ENCODE measurements at regions not wholly inside any gene's neighbourhood (a gene's known extent, or its start where the extent isn't known, plus 50 kb on each side); places are given as distances from the start of the nearest gene placed in this dataset.
"Not testable (repeated sequence)": the region's sequence is repeated elsewhere in the genome, so short reads cannot be mapped to it uniquely, and the experiment has no call there.

DNA sequence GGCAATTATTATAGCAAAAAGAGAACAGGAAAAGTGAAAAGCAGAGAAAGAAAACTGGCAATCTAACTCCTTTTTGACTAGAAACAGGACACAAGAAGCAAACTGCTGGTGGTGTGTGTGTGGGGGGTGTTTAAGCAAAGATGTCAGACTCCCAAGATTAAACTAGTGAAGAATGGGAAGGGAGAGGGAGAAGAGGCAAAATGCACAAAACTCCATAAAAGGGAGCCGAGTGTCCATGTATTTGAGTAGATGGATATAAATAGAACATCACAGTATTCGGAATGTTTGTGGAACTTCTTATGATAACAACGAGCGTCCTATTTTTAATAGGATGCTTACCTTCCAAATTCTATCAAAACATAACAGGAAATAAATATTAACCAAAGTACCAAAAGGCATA lies 179.8 kb upstream of the TRIB2 start:
- no peak for DNase-seq (ENCODE audit: low read depth, low spot score)

DNA sequence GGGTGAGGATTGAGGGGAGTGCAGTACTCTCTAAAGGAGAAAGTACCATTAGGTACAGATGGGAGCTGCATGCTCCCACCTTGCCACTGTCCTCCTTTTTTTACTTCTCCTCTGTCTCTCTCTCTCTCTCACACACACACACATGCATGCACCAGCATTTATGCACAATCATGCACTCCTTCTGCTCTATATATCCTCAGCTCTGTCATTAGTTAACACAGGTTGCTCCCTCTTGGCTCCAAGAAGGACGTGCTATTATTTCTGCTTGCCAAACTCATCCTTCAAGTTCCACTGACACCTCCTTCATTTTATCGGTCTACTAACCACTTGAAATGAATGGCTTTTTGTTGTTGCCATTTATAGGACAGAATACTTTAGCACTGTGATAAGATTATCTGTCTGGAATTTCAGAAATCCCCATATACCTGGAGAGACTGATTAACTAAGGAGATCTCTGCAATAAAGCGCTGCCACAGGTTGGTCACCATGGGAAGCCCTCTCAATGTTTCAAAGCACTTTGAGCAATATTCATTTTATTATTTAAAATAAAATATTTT lies 178.5 kb upstream of the TRIB2 start:
- no peak for DNase-seq (ENCODE audit: low read depth, low spot score)

DNA sequence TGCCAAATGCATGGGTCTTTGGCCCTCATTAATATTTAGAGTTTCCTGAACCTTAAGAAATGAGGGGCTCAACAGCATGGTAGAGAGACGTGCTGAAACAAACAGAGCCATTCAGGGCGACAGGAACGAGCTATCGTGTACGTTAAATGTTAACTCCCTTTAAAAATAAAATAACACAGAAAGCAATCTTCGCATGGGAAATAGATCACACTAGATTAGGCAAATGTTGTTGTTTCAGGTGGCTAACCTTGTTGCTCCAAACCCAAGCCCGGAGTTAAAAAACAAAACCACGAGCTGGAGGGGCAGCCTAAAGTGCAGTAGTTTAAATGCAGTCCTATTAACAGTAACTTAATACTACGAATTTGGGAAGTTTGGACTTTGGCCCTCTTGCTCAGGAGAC lies 177.4 kb upstream of the TRIB2 start:
- DNase-seq (ENCODE audit: low read depth, low spot score) = no peak

DNA sequence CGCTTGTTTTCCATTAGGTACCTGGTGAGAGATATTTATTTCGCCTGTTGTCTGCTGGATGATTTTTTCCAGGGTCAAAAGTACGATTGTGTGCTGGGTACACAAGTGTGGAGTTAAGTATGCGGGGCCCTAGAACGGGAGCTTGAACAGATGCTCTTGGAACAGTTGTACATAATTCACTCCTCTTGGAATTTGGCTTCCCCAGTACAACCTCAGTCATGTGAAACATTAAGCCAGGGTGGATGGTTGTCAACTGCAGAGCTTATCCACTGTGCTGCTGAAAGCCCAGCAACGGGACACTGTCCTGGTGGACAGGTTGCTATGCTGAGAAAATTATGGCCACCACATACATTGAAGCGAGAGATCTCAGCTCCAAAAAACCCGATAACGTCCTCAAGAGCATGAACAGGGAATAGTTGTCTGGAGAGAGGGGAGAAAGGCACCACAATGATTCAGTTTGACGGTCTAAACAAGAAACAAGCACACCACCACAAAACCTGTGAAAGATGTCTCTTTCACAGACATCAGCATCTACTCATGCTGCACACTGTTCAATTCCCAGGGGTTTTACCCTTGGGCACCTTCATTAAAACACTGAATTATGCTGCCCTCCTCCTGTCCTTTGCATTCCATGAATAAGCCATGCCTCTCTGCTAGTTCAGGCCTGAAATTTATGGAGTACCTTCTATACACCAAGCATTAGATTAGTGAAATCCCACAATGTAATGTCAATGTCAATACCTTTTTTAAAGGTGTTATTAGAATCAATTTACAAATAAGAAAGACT lies 176.8 kb upstream of the TRIB2 start:
- no peak for DNase-seq (ENCODE audit: low read depth, low spot score)

DNA sequence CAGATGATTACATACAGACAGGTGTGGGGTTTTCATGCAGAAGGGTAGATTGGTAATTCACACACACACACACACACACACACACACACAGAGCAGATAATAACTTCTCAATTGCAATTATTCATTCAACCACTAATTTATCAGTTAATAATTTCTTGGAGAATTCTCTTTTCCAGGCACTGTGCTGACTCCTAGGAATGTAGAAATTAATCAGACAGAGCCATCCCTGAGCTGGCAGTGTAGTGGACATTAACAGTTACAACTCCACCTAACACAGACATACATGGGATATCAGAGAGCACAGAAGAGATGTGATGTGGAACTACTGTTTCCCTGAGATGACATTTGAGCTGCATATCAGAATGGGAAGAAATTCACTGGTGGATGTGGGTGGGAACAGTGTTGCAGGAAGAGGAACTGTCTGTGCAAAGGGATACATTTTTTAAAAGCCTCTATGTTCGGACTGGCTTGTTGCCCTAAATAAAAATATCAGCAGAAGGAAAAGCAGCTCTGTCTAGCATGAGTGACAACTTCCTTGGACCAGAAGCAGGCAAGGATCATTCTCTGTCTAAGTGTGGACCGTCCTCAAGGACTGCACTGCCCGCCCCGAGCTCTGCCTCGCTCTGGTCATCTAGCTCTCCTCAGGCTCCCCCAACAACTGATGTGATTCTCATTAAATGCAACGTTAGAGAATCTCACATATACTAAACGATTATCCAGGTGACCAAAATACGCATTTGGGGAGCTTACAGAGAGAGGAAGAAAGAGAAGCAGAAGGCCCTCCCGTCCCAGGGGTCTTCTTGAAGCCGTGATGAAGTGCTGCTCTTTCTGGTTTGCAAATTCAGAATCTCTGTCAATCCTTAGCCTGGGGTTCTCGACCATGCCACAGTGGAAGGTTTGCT lies 173.4 kb upstream of the TRIB2 start:
- no peak for DNase-seq (ENCODE audit: low read depth, low spot score)

DNA sequence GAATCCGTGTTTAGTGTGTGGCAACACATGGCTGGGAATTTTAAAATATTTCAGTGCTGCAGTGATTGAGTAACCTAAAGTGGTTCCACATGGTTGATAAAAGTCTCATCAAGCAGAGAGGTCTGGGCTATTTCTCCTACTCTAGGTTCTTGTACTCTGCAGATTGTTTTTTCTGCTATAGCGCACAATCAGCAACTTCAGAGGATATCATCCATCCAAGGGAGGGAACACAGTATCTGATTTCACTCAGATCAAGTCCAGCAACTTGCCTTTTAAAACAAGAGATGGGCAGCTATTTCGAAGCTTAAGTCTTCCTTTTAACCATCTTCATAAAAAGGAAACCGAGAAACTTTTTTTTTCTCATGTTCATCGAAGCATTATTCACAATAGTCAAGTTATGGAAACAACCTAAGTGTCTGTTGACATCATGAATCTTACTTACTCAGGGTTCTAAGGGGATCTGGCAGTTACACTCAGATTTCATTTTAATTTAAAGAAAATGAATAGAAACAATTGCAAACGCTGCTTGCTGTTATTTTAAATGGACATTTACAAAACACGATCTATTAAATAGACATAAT lies 172.7 kb upstream of the TRIB2 start:
- DNase-seq (ENCODE audit: low read depth, low spot score) = no peak

DNA sequence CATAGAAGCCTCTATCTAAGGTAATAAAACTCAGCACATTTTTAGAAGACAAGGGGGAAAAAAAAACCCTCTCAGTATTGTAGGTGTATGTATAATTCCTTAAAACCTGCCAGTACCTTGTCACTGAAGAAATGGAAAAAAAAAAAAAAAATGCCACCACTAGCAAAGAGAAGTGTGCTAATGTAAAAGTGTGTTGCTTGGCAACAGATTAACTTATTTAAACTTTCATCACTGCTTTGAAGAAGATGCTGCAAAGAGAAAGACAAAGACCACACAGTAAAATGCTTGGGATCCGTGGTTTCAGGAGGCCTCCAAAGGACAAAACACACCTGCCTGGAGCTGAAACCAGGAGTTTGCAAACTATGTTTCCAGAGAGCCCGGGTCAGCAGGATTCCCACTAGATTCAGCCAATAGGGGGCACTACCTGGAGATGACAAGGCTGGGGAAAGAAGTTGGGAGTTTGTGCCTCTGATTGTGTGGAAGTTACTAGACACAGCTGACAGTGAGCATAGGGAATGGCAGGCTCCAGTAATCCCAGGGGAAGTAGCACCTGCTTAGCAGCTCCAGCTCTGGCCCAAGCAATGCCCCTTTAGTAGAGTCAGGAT lies 169.1 kb upstream of the TRIB2 start:
- no peak for DNase-seq (ENCODE audit: low read depth, low spot score)

DNA sequence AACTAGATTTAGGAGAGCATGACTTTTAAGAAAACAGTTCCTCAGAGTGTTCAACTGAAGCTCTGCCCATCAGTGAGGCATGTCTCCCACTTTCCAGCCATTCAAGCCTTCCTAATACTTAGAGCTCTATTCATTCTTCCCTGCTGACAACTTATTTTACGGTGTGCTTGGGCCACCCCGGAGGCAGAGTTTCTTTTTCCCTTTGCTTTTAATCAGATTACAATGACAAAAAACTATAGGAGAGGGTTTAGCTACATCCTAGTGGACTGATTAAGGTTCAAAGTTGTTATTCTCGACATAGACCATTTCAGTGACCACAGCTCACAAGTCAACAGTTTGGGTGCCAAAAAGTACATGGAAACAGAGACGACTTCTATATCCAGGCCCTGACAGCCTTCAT lies 167.8 kb upstream of the TRIB2 start:
- no peak for DNase-seq (ENCODE audit: low read depth, low spot score)

DNA sequence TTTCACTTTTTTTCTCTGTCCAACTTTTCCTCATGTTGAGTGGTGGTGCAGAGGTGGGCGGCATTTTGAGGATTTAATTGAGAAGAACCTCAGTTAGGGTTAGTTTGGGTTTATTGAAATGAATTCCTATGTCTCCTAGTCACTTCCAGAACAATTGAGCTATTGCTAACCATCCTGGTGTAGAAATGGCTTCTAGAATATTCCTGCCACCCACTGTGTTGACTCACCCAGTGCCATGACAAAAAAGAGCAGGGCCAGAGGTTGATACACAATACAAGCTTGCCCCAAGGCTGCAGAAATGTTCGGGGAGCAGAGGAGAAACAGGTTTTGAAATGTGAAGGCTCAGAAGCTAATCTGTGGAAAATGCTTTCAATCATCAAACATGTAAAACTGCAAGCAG lies 167.1 kb upstream of the TRIB2 start:
- peak; percentile 71 for DNase-seq (ENCODE audit: low read depth, low spot score)

DNA sequence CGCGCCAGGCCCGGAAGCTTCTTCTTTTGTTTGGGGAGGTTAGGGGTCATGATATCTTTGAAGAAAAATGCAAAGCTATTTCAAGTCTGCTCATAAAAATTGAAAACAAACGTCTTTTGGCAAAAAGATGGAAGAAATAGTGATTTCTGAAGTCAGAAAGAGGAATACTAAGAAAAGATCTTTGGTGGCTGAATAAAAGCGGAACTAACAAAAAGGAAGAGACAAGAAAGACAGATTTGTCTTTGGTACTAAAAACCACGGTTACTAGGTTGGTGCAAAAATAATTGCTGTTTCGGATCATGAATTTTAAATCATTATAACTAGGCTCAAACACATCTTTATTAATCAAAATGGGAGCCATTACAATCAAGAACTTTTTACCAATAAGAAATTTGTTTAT lies 164.6 kb upstream of the TRIB2 start:
- no peak for DNase-seq (ENCODE audit: low read depth, low spot score)

DNA sequence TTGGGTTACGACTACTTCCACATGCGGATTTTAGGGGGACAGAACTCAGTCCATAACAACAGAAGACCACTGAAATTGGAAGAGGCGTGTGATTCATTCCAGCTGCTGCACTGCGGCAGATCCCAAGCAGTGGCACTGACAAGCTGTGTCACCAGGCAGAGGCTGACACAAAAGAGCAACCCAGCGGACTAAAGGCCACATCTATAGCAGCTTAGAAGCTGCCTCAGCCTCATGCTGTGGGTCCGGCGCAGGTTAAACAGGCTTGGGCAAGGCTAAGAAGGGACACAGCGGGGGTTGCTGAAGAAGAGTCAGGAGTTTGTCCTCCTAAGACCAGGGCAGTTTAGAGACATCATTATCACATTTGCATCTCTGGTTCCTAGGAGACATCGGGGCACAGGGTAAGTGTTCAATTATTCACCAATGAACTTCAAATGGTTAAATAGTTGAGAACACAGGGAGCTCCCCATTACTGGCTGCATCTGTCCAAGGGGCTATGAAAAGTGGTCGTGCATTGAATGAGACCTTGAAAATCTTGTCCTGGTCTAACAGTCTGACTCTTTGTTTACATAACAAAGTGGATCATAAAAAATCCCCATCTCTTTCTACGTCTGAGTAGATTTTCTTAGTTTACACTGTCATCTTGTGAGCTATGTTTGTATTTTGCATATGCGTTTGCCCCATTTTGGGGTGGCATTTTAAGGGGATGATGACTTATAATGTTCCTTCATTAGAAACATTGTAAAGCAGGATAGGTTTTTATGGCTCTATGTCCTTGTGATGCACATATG lies 162.3 kb upstream of the TRIB2 start:
- no peak for DNase-seq (ENCODE audit: low read depth, low spot score)

DNA sequence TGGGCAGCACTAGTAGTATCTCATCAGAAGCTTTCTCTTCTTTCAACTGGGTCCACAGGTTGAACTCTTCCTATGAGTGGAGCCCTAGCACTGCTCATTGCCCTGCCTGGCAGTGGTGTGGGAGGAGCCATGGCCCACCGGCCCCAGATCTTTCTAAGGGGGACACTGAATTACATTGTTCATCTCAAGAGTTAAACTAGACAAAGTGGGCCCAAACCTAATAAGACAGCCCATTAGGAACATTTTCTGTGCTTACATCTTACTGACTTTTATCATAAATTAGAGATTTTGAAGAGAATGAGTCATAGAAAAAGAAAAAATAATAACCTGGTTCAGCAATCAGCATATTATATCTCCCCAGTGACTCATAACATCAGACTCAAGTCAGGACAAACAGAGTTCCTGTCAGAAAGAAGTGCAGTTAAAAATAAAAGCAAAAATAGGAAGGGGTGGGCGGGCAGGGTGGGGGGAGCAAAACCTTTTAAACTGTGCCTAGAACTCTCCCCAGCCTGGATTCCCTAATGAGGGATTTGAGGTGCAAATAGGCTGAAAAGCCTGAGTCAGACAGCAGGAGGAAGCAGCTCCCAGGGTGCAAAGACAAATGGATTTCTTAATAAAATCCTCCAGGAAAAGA lies 161.6 kb upstream of the TRIB2 start:
- DNase-seq (ENCODE audit: low read depth, low spot score) = peak; percentile 47

DNA sequence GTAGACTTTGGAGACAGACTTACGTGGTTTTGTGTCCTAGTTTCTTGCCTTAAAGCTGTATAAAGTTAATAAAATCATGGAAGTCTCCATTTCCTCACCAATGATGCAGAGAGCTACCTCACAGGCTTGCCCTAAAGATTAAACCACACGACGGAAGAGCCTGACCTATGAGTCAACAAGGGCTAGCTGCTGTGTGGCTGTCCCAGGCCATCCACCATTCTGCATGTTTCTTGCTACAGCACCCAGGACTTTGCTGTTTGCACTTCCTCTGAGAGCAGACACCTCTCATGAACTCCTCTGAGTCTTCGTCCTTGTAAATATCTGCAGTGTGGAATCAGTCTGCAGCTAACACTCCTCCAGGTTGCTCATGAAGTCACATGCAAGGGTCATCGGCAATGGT lies 160.0 kb upstream of the TRIB2 start:
- no peak for DNase-seq (ENCODE audit: low read depth, low spot score)

DNA sequence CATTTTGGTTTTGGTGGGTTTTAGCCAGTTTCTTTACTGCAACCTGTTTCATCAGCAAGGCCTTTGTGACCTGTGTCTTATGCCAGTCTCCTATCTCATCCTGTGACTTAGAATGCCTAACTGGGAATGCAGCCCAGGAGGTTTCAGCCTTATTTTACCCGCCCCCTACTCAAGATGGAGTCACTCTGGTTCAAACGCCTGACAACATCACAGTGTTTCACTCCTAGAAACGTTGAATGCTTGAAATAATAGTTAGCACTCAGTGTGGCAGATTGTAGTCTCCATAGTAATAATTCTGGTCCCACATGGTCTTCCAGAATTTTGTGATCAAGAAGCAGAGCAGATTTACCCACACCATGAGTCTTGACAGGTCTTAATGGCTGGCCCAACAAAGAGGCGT lies 159.0 kb upstream of the TRIB2 start:
- no peak for DNase-seq (ENCODE audit: low read depth, low spot score)

DNA sequence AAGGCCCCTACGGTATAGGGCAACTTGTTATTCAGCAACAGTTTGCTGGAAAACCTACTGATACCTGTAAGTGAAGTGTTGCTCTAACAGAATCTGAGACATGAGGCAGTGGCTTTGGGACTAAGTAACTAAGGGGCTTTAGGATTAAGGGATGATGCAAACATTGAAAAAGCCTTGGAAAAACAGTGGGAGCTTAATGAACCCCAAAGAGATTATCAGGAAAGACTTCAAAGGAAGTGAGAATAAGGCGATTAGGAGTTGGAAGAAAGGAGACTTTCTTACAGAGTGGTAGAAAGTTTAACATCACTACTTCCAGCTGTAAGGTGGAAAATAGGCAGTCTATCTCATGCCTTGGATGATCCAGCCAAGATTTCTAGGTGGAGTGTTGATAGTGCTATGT lies 158.2 kb upstream of the TRIB2 start:
- no peak for DNase-seq (ENCODE audit: low read depth, low spot score)

DNA sequence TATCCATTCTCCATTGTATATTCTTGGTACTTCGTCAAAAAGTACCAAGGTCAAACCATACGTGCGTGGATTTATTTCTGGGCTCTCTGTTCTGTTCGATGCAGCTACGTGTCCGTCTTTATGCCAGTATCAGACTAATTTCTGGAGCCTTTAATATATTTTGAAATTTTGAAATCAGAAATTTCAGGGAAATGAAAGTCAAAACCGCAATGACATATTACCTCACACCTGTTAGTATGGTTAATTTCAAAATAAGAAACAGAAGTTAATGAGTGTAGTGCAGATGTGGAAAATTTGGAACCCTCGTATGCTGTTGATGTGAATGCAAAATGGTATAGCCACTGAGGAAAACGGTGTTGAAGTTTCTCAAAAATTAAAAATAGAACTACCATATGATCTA lies 156.1 kb upstream of the TRIB2 start:
- DNase-seq (ENCODE audit: low read depth, low spot score) = no peak

DNA sequence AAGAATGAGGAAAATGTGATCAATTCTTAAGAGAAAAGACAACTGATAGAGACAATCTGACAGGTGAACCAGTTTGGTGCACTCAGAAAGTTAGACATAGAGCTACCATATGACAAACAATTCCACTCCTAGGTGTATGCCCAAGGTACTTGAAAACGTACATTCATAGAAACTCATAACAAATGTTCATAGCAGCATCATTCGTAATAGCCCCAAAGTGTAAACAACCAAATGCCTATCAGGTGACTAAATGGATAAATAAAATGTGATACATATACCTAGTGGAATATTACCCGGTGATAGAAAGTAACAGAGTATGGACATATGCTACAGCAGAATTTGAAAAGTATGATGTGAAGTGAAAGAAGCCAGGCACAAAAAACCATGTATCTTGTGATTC lies 149.3 kb upstream of the TRIB2 start:
- no peak for DNase-seq (ENCODE audit: low read depth, low spot score)

DNA sequence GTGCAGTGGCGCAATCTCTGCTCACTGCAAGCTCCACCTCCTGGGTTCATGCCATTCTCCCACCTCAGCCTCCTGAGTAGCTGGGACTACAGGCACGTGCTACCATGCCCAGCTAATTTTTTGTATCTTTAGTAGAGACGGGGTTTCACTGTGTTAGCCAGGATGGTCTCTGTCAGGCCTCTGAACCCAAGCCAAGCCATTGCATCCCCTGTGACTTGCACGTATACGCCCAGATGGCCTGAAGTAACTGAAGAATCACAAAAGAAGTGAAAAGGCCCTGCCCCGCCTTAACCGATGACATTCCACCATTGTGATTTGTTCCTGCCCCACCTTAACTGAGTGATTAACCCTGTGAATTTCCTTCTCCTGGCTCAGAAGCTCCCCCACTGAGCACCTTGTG lies 147.2 kb upstream of the TRIB2 start:
- not testable (repeated sequence) for DNase-seq (ENCODE audit: low read depth, low spot score)

DNA sequence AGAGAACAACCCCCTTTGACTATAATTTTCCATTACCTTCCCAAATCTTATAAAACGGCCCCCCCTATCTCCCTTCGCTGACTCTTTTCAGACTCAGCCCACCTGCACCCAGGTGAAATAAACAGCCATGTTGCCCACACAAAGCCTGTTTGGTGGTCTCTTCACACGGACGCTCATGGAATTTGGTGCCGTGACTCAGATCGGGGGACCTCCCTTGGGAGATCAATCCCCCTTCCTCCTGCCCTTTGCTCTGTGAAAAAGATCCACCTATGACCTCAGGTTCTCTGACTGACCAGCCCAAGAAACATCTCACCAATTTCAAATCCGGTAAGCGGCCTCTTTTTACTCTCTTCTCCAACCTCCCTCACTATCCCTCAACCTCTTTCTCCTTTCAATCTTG lies 146.8 kb upstream of the TRIB2 start:
- not testable (repeated sequence) for DNase-seq (ENCODE audit: low read depth, low spot score)

DNA sequence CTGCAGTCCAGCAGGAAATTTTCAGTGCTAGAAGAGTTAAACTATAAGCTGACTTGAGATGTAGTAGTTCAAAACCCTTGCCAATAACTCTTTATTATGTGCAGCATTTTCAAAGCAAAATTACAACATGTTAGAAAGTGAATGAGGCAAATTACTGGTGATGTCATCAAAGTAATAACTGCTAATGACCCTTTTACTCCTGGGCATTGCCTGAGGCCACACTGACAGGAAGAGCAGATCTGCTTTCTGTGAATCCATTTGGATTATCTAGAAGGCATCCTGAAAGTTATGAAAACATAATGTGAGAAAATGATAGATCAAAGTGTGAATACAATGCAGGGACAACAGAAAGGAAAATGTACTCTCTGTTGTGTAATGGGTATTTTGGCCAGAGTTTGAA lies 139.6 kb upstream of the TRIB2 start:
- DNase-seq (ENCODE audit: low read depth, low spot score) = no peak

Data from astrocyte of the hippocampus (primary cell).